Embryonic facial prominence (tissue), 1 donor: ENCODE measurements at regions not wholly inside any gene's neighbourhood (a gene's known extent, or its start where the extent isn't known, plus 50 kb on each side); places are given as distances from the start of the nearest gene placed in this dataset.
"Not testable (repeated sequence)": the region's sequence is repeated elsewhere in the genome, so short reads cannot be mapped to it uniquely, and the experiment has no call there.

Source experiments
- DNase-seq: peaks from one replicate; pipeline ENCODE4 v3.0.0-alpha.2; 2016; ENCODE audit errors: extremely low spot score

- not testable (repeated sequence) for DNase-seq
These were observed 310.9 kb upstream of the IZUMO3 start for GRCh38 chr9:24856601-24857000.

GRCh38 chr9:24846248-24846912 is 300.7 kb upstream of the IZUMO3 start:
- no peak for DNase-seq

GRCh38 chr9:24844217-24844616 is 298.5 kb upstream of the IZUMO3 start:
- no peak for DNase-seq

GRCh38 chr9:24841993-24842392 is 296.3 kb upstream of the IZUMO3 start:
- no peak for DNase-seq

GRCh38 chr9:24832307-24832706 is 286.6 kb upstream of the IZUMO3 start:
- DNase-seq, result no peak

GRCh38 chr9:24828687-24829086 is 283.0 kb upstream of the IZUMO3 start:
- no peak for DNase-seq

- DNase-seq, result no peak
These were observed 278.9 kb upstream of the IZUMO3 start for GRCh38 chr9:24824607-24825006.

GRCh38 chr9:24820196-24820595 is 274.5 kb upstream of the IZUMO3 start:
- no peak for DNase-seq

- DNase-seq, result no peak
These were observed 272.1 kb upstream of the IZUMO3 start for GRCh38 chr9:24817756-24818155.

- DNase-seq, result no peak
These were observed 270.3 kb upstream of the IZUMO3 start for GRCh38 chr9:24816006-24816405.

GRCh38 chr9:24801344-24801743 is 255.6 kb upstream of the IZUMO3 start:
- DNase-seq, result no peak

- no peak for DNase-seq
These were observed 248.1 kb upstream of the IZUMO3 start for GRCh38 chr9:24793787-24794186.

GRCh38 chr9:24776226-24776625 is 230.5 kb upstream of the IZUMO3 start:
- no peak for DNase-seq

- DNase-seq, result not testable (repeated sequence)
These were observed 228.5 kb upstream of the IZUMO3 start for GRCh38 chr9:24774199-24774598.

- no peak for DNase-seq
These were observed 220.4 kb upstream of the IZUMO3 start for GRCh38 chr9:24766081-24766480.

- DNase-seq, result no peak
These were observed 219.5 kb upstream of the IZUMO3 start for GRCh38 chr9:24765025-24765756.

GRCh38 chr9:24738421-24738961 is 192.8 kb upstream of the IZUMO3 start:
- no peak for DNase-seq

- DNase-seq, result no peak
These were observed 186.1 kb upstream of the IZUMO3 start for GRCh38 chr9:24731754-24732153.

GRCh38 chr9:24721621-24722020 is 175.9 kb upstream of the IZUMO3 start:
- no peak for DNase-seq

GRCh38 chr9:24712206-24712605 is 166.5 kb upstream of the IZUMO3 start:
- no peak for DNase-seq

- DNase-seq, result no peak
These were observed 163.1 kb upstream of the IZUMO3 start for GRCh38 chr9:24708814-24709213.

- no peak for DNase-seq
These were observed 153.3 kb upstream of the IZUMO3 start for GRCh38 chr9:24698881-24699518.

GRCh38 chr9:24672336-24672735 is 126.6 kb upstream of the IZUMO3 start:
- no peak for DNase-seq
